IMR-90 (cell line): ENCODE measurements at regions not wholly inside any gene's neighbourhood (a gene's known extent, or its start where the extent isn't known, plus 50 kb on each side); places are given as distances from the start of the nearest gene placed in this dataset.

ENCODE experiments used
- ATAC-seq: fragments of 200-7000 bp; cut with Tn5 transposase; 2 replicates; pipeline ENCODE4 v1.9.1; 2020; ENCODE audit warnings: low read depth, mild to moderate bottlenecking, moderate library complexity
- BruUV-seq: library from RNA; stranded (reverse); fragments of 400-500 nt; replicated peaks from 2 replicates; lab custom pipeline; 2021; lab: Mats Ljungman, UMichigan
- CTCF ChIA-PET: fragments of 300-600 bp; formaldehyde crosslinking; extraction: SDS; loops from one replicate; lab custom pipeline; 2021; ENCODE audit warnings: antibody characterized with exemption; lab: Yijun Ruan, JAX
- POLR2A ChIA-PET: fragments of 300-600 bp; sonication (Branson Sonifier 250); formaldehyde crosslinking; loops from one replicate; lab custom pipeline; 2022; ENCODE audit warnings: antibody characterized with exemption; ENCODE audit not compliant: unreplicated experiment; lab: Charles Lee
- DNase-seq: peaks from one replicate; pipeline ENCODE4 v3.0.0; 2013
- H2AFZ ChIP-seq: replicated peaks from 2 replicates; pipeline ENCODE3; 2013; ENCODE audit warnings: low read length, mild to moderate bottlenecking; ENCODE audit not compliant: poor library complexity
- H2AK5ac ChIP-seq: 2 replicates; pipeline ENCODE4 v1.6.1; 2013; ENCODE audit warnings: low read depth, low read length, inconsistent platforms
- H2AK9ac ChIP-seq: replicated peaks from 2 replicates; pipeline ENCODE3; 2013; ENCODE audit warnings: mild to moderate bottlenecking, low read depth, low read length, moderate library complexity; ENCODE audit not compliant: poor library complexity
- H2BK120ac ChIP-seq: 2 replicates; pipeline ENCODE4 v1.6.1; 2013; ENCODE audit warnings: low read depth, low read length, inconsistent platforms
- H2BK15ac ChIP-seq: 3 replicates; pipeline ENCODE4 v1.6.1; 2013; ENCODE audit warnings: low read depth, low read length, inconsistent platforms
- H2BK20ac ChIP-seq: 2 replicates; pipeline ENCODE4 v1.6.1; 2013; ENCODE audit warnings: low read depth, mild to moderate bottlenecking, inconsistent platforms, low read length, moderate library complexity
- H2BK5ac ChIP-seq: 2 replicates; pipeline ENCODE4 v1.6.1; 2013; ENCODE audit warnings: mild to moderate bottlenecking, low read depth, low read length, inconsistent platforms; ENCODE audit not compliant: poor library complexity, severe bottlenecking
- H3K14ac ChIP-seq: replicated peaks from 2 replicates; pipeline ENCODE4 v1.6.1; 2013; ENCODE audit warnings: low read depth, low read length, inconsistent platforms
- H3K18ac ChIP-seq: 2 replicates; pipeline ENCODE4 v1.6.1; 2013; ENCODE audit warnings: low read depth, low read length, control low read depth
- H3K23ac ChIP-seq: 2 replicates; pipeline ENCODE4 v1.6.1; 2013; ENCODE audit warnings: low read depth, low read length, inconsistent platforms
- H3K27ac ChIP-seq: 2 replicates; pipeline ENCODE4 v1.5.1; 2013; ENCODE audit warnings: mild to moderate bottlenecking, control low read depth, low read length; ENCODE audit not compliant: insufficient read depth
- H3K27me3 ChIP-seq: 2 replicates; pipeline ENCODE4 v1.6.1; 2013; ENCODE audit warnings: low read length; ENCODE audit not compliant: control insufficient read depth, insufficient read depth
- H3K36me3 ChIP-seq: 2 replicates; pipeline ENCODE4 v1.6.1; 2013; ENCODE audit warnings: low read length, mixed read lengths; ENCODE audit not compliant: control insufficient read depth, insufficient read depth
- H3K4ac ChIP-seq: 2 replicates; pipeline ENCODE4 v1.6.1; 2013; ENCODE audit warnings: low read depth, low read length, inconsistent platforms
- H3K4me1 ChIP-seq: 2 replicates; pipeline ENCODE4 v1.6.1; 2013; ENCODE audit warnings: low read length, mixed read lengths; ENCODE audit not compliant: control insufficient read depth, insufficient read depth
- H3K4me2 ChIP-seq: 2 replicates; pipeline ENCODE4 v1.6.1; 2013; ENCODE audit warnings: low read depth, mild to moderate bottlenecking, control low read depth, low read length, moderate library complexity
- H3K4me3 ChIP-seq: 2 replicates; pipeline ENCODE4 v1.5.1; 2013; ENCODE audit warnings: low read depth, mild to moderate bottlenecking, control low read depth, low read length, moderate library complexity; ENCODE audit not compliant: insufficient read depth
- H3K56ac ChIP-seq: 2 replicates; pipeline ENCODE4 v1.6.1; 2013; ENCODE audit warnings: low read length, inconsistent platforms; ENCODE audit not compliant: insufficient read depth; ENCODE audit errors: extremely low read depth
- H3K79me1 ChIP-seq, 2 experiments: 2 replicates each; pipeline ENCODE4 v1.6.1; 2013; ENCODE audit warnings: low read length in 2 of 2, inconsistent platforms in 1 of 2, low read depth in 1 of 2
- H3K9ac ChIP-seq: 2 replicates; pipeline ENCODE4 v1.6.1; 2013; ENCODE audit warnings: low read depth, low read length, control low read depth
- H3K9me1 ChIP-seq: 2 replicates; pipeline ENCODE4 v1.6.1; 2013; ENCODE audit warnings: low read length, inconsistent platforms; ENCODE audit not compliant: insufficient read depth
- H3K9me3 ChIP-seq: 2 replicates; pipeline ENCODE4 v1.6.1; 2013; ENCODE audit warnings: low read length; ENCODE audit not compliant: control insufficient read depth, insufficient read depth
- H4K20me1 ChIP-seq: 2 replicates; pipeline ENCODE4 v1.6.1; 2013; ENCODE audit warnings: low read length, inconsistent platforms; ENCODE audit not compliant: insufficient read depth
- H4K5ac ChIP-seq: 2 replicates; pipeline ENCODE4 v1.6.1; 2013; ENCODE audit warnings: mild to moderate bottlenecking, low read depth, low read length, control low read depth
- H4K8ac ChIP-seq, 2 experiments: 2 replicates each; pipeline ENCODE4 v1.6.1; 2013; ENCODE audit warnings: low read depth in 2 of 2, low read length in 2 of 2, control low read depth in 1 of 2, inconsistent platforms in 1 of 2
- H4K91ac ChIP-seq: 2 replicates; pipeline ENCODE4 v1.6.1; 2013; ENCODE audit warnings: low read depth, low read length, inconsistent platforms; ENCODE audit not compliant: insufficient read depth
- CEBPB ChIP-seq: IDR thresholded peaks from 2 replicates; pipeline ENCODE4 v1.6.1; 2012; ENCODE audit warnings: low read depth, low read length, improper control_type of control experiment
- CTCF ChIP-seq: conservative IDR thresholded peaks from 2 replicates; pipeline ENCODE4 v1.5.1; 2012; ENCODE audit warnings: mild to moderate bottlenecking, low read depth, low read length, improper control_type of control experiment
- NFE2L2 ChIP-seq: fragments of 150-350 bp; IDR thresholded peaks from 2 replicates; pipeline ENCODE4 v1.6.1; 2016; ENCODE audit warnings: low read depth, mild to moderate bottlenecking, low read length
- POLR2A ChIP-seq: IDR thresholded peaks from 2 replicates; pipeline ENCODE4 v1.6.1; 2012; ENCODE audit warnings: mild to moderate bottlenecking, low read depth, low read length
- RCOR1 ChIP-seq: IDR thresholded peaks from 2 replicates; pipeline ENCODE4 v1.6.1; 2012; ENCODE audit warnings: mild to moderate bottlenecking, low read length, improper control_type of control experiment; ENCODE audit not compliant: insufficient replicate concordance
- RFX5 ChIP-seq: IDR thresholded peaks from 2 replicates; pipeline ENCODE4 v1.8.0; 2012; ENCODE audit warnings: low read depth, mild to moderate bottlenecking, low read length, moderate library complexity
- USF2 ChIP-seq: fragments of 150-350 bp; IDR thresholded peaks from 2 replicates; pipeline ENCODE4 v1.6.1; 2017; ENCODE audit warnings: mild to moderate bottlenecking, antibody characterized with exemption, low read length, low read depth
- WGBS, 2 experiments: methylation state at CpG; one replicate each; pipeline versions ENCODE4 v1.1.5 to v1.1.7; 2013; ENCODE audit warnings: missing lambda C conversion rate in 2 of 2; ENCODE audit not compliant: insufficient read length in 1 of 2; ENCODE audit errors: extremely low coverage in 2 of 2; 5-methylcytosine and 5-hydroxymethylcytosine counted together
- dilution Hi-C: fragments of 300-500 bp; cut with HindIII; formaldehyde crosslinking; loops from one replicate; pipeline ENCODE4 v1.14.3; 2018; ENCODE audit warnings: low sequenced_read_pairs; ENCODE audit not compliant: unreplicated experiment
- in situ Hi-C: fragments of 300-500 bp; cut with MboI; formaldehyde crosslinking; loops from 3 replicates; pipeline ENCODE4 v1.14.3; 2019; ENCODE audit warnings: low sequenced_read_pairs, inconsistent platforms, mixed read lengths
- intact Hi-C: fragments of 100-400 bp; cut with micrococcal nuclease; formaldehyde crosslinking; loops from 2 replicates; pipeline ENCODE4 v1.10.0; 2022

- H4K20me1 ChIP-seq: no peaks in the 10 kb centered on the region
- H3K4me2 ChIP-seq: no peak overlapping the region
- dilution Hi-C loops (no loop called here), intact Hi-C loops (no loop called here), in situ Hi-C loops (no loop called here)
- no peaks in the 10 kb centered on the region; the same call in 1 of the 2 replicates for H3K9me1 ChIP-seq
- no peak overlapping the region for H3K56ac ChIP-seq
- no peak overlapping the region for H4K8ac ChIP-seq
- H3K27me3 ChIP-seq: peaks cover 13% of the 10 kb centered on the region
- H4K91ac ChIP-seq: no peak overlapping the region
- WGBS, 2 experiments: 77% methylated on average over 3 of the region's 10 CpGs; no CpG with 5 or more reads in 1 of the 2 experiments
- H4K5ac ChIP-seq: no peak overlapping the region
- H3K4me1 ChIP-seq: no peaks in the 10 kb centered on the region
- no peak overlapping the region for H2AFZ ChIP-seq
- no peak overlapping the region for H3K23ac ChIP-seq
- no peaks in the 10 kb centered on the region for H3K9me3 ChIP-seq
- no peak overlapping the region for H3K14ac ChIP-seq
- TF ChIP-seq CEBPB (no peak), RFX5 (no peak), POLR2A (no peak), CTCF (no peak), NFE2L2 (no peak), RCOR1 (no peak), USF2 (no peak)
- no peak overlapping the region for H3K27ac ChIP-seq
- no peaks in the 10 kb centered on the region for H3K79me1 ChIP-seq
- DNase-seq (no peak), ATAC-seq (no peak)
- H2BK5ac ChIP-seq: no peak overlapping the region
- H2AK9ac ChIP-seq: no peak overlapping the region
- no peak overlapping the region for H2BK120ac ChIP-seq
- BruUV-seq: no TSS peak
- ChIA-PET POLR2A (no interaction called here), CTCF (no interaction called here)
- no peak overlapping the region for H2BK15ac ChIP-seq
- H3K18ac ChIP-seq: no peak overlapping the region
- H3K36me3 ChIP-seq: no peaks in the 10 kb centered on the region
- no peak overlapping the region for H3K4me3 ChIP-seq
- no peak overlapping the region for H3K9ac ChIP-seq
- no peak overlapping the region for H3K4ac ChIP-seq
- no peak overlapping the region for H2AK5ac ChIP-seq
- no peak overlapping the region for H2BK20ac ChIP-seq
These were observed 94.7 kb downstream of the PLXNA1 start for GRCh38 chr3:127077505-127078064.
